Esophagus squamous epithelium (tissue), 4 donors: ENCODE measurements at regions not wholly inside any gene's neighbourhood (a gene's known extent, or its start where the extent isn't known, plus 50 kb on each side); places are given as distances from the start of the nearest gene placed in this dataset.

Experiments
- CTCF ChIP-seq, 6 experiments: fragments of 450-650 bp in 4 of 6; fragments of 200-600 bp in 2 of 6; sonication (generic) in 2 of 6; IDR thresholded peaks; one replicate each; pipeline ENCODE4 v1.5.1; 2016 to 2019; ENCODE audit warnings: antibody characterized with exemption in 6 of 6, mild to moderate bottlenecking in 4 of 6, moderate library complexity in 4 of 6
- POLR2A ChIP-seq, 4 donors: fragments of 450-650 bp; IDR thresholded peaks; one replicate each; pipeline ENCODE4 v1.6.1; 2017; ENCODE audit warnings: antibody characterized with exemption in 4 of 4, mild to moderate bottlenecking in 4 of 4, moderate library complexity in 3 of 4

- TF ChIP-seq CTCF (IDR thresholded peaks at IDR 0.05) (no peak), POLR2A (IDR thresholded peaks at IDR 0.05) (no peak)
Measured at GRCh38 chr3:168260859-168261258, 165.1 kb upstream of the GOLIM4 start.
